T-helper 22 cell (primary cell): ENCODE measurements at regions not wholly inside any gene's neighbourhood (a gene's known extent, or its start where the extent isn't known, plus 50 kb on each side); places are given as distances from the start of the nearest gene placed in this dataset.
"Not testable (repeated sequence)": the region's sequence is repeated elsewhere in the genome, so short reads cannot be mapped to it uniquely, and the experiment has no call there.

Source experiments
- DNase-seq: peaks from one replicate; pipeline ENCODE4 v3.0.0-alpha.2; 2020; ENCODE audit warnings: low read depth

- no peak for DNase-seq
Observed at GRCh38 chr12:34097213-34097612, 74.9 kb downstream of the ALG10 start.

DNA sequence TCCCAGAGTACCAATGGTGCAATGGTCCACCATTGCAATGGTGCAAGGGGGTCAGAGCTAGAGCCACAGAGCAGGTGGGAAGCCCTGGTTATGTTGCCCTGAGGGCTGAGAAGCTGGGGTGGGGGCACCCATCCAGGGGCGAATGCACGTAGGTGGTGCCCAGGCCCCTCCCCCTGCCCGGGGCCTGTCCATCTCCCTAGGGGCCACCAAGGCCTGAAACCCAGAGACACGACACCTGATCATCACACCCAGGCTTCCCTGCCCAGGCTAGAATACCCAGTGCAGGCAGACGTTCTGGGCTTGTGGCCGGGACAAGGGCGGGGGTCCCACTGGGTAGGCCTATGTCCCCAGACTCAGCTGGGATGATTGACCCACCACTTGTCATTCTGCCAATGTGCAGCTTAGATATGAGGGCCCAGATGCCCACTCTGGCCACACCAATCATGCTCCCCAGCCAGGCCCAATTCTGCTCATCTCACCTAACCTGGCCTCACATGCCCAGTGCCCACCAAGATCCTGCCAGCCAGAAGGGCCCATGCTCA is 83.2 kb downstream of the ALG10 start:
- DNase-seq, result no peak

DNA sequence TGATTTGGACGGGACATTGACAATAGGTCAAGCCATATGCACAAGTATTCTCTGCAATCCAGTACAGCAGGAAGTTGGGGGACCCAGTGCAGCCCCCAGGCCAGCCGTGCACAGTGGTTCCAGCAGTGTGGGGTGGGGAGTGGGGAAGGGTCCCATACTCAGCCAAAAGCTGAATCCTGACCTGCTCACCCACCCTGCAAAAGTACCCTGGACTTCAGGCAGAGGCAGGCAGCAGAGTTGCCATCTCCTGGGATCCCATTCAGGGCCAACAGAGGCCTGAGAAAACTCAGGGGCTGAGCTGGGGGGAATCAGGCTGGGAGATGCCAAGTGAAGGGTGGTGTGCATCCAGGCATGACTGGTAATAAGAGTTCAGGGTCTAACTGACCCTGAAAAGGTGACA is 83.9 kb downstream of the ALG10 start:
- DNase-seq, result no peak

GRCh38 chr12:34107016-34107415 is 84.7 kb downstream of the ALG10 start:
- DNase-seq, result no peak

DNA sequence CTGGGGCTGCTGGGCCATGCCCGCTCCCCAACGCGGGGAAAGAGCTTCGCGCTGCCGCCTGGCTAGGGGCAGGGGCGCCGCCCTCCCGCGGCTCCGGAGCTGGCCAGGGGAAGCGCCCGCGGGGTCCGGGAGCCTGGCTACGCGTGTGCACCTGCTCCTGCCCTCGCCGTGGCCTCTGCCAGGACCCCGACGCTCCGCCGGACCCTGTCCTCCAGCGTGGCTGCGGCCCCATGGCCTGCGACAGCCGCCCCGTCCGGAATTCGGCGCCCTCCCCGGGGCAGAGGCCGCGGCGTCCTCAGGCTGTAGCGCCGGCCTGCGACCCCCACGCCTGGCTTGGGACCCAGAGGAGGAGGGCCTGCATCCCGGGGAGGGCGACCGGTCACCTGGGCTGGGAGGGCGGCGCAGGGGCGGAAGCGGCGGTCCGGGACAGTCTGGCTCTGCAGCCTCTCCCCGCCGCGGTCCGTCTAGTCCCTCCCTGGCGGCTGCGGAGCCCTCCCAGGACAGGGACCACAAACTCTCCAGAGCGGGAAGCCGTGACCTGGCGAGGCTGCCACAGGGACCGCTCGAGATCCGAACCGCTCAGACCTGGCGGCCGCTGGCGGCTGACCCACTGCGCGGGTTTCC is 85.6 kb downstream of the ALG10 start:
- no peak for DNase-seq

DNA sequence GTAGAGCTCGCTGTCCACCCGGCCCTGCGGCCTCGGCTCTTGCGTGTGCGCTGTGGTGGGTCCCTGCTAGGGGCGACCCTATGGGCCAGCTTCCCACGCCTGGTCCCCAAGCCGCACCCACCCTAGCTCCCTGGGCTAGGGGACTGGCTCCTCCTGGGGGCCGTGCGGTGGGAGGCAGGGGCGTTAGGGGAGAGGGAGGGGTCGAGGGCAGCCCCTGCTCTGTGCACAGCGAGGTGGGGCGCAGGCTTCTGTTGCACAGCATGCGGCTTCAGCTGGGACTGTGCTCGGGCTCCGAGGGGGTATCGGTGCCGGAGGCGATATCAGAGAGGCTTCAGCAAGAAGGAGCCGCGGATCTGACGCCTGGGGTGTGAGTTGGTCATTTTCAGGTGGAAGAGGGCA is 86.1 kb downstream of the ALG10 start:
- no peak for DNase-seq

- DNase-seq, result no peak
Observed at GRCh38 chr12:34108967-34109366, 86.7 kb downstream of the ALG10 start.

DNA sequence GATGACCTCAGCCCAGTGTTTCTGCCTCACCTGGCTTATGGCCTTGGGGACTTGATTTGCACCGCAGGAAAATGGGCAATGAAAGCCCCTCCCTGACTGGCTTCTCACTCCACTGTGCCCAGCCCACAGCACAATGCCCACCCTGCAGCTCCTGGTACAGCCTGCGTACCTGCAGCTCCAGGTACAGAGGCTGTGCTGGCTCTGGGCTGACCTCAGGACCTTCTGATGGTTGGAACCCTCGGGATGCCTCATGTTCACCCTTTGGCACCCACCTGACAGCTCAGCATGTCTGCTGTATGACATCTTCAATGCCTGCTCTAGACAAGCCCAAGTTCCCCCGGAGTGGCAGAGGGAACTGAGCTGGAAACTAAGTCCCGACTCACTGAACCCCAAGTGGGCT is 87.1 kb downstream of the ALG10 start:
- no peak for DNase-seq

GRCh38 chr12:34109909-34110531 is 87.7 kb downstream of the ALG10 start:
- not testable (repeated sequence) for DNase-seq

GRCh38 chr12:34119366-34119765 is 97.1 kb downstream of the ALG10 start:
- no peak for DNase-seq

- DNase-seq, result no peak
Observed at GRCh38 chr12:34121360-34121759, 99.1 kb downstream of the ALG10 start.

GRCh38 chr12:34123092-34123491 is 100.8 kb downstream of the ALG10 start:
- not testable (repeated sequence) for DNase-seq

- DNase-seq, result no peak
Observed at GRCh38 chr12:34124608-34125007, 102.3 kb downstream of the ALG10 start.

DNA sequence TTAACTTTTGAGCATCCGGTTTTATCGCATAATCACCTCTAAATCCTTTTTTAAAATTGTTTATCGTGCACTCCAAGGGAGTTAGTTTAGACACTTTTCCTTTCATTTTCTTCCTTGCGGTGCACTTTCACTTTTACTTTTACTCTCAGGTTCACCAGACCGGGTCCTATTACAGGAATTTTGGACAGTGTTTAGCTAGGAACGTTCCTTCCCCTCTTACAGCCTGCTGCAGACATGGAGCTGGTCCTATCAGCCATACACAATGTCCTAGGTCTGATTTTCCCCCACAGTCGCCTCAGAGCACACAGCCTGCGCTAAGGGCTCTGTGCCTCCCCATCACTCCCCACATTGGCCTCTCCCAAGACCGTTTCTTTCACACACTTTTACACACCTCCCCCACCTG is 103.9 kb downstream of the ALG10 start:
- DNase-seq, result no peak

GRCh38 chr12:34126805-34127204 is 104.5 kb downstream of the ALG10 start:
- DNase-seq, result no peak

GRCh38 chr12:34127379-34127778 is 105.1 kb downstream of the ALG10 start:
- not testable (repeated sequence) for DNase-seq

- DNase-seq, result no peak
Observed at GRCh38 chr12:34142430-34142829, 120.1 kb downstream of the ALG10 start.

GRCh38 chr12:34151019-34151418 is 128.7 kb downstream of the ALG10 start:
- DNase-seq, result no peak

GRCh38 chr12:34163443-34163842 is 141.1 kb downstream of the ALG10 start:
- DNase-seq, result no peak

DNA sequence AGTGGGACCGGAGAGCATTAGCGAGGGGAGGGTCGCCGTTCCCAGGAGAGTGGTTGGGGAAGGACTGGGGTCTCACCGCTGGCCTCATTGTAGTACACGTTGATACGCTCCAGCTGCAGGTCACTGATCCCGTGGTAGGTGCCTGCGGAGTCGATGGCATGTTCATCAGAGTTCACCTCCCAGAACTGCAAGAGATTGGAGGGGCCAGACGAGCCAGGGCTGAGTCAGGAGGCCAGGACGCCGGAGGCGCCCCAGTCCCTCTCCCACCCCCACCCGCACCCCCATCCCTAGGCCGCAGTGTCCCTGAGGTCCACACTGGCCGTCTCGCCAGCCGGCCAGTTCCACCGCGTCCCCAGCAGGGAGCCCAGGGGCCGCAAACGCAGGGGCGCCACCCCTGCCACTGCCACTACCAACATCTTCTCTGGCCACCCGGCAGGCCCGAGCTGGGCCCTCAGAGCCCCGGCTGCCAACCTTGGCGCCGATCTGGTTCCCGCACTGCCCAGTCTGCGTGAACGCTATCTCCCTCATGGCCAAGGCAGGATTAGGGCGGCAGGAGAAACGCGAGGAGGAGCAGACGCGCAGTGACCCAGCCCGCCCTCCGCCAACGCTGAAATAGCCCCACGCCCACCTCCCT is 144.2 kb downstream of the ALG10 start:
- DNase-seq, result no peak

DNA sequence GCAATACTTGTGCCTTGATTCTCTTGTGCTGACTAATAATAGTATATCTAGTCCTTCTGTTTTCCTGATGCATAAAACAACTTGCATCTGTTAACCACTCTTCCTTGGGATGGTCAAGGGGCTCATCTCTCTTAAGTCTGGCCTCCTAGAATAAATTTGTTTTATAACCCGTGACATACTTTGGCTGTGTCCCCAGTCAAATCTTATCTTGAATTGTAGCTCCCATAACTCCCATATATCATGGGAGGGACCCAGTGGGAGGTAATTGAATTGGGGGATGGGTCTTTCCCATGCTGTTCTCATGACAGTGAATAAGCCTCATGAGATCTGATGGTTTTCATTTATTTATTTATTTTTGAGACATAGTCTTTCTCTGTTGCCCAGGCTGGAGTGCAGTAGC is 146.2 kb downstream of the ALG10 start:
- not testable (repeated sequence) for DNase-seq

DNA sequence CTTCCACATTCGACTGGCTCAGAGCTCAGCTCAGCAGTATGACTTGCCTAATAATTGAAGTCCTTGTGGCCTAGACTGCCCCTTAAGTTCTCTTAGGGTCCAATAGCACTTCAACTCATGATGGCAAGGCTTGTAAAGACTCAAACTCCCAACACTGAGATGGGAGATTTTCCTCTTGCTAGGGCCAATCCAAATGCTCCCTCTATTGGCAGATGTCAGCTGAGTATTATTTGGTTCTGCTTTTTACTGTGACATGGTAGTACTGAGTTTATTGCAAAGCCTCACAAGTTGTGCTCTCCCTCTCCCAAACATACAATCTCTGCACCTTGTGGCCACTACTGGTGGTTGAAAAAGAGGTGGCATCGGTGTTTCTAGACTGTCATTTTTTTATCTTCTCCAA is 164.2 kb downstream of the ALG10 start:
- DNase-seq, result no peak

- no peak for DNase-seq
Observed at GRCh38 chr12:34188974-34189373, 166.7 kb downstream of the ALG10 start.
